ENCODE measurements at regions not wholly inside any gene's neighbourhood (a gene's known extent, or its start where the extent isn't known, plus 50 kb on each side); places are given as distances from the start of the nearest gene placed in this dataset.

DNA sequence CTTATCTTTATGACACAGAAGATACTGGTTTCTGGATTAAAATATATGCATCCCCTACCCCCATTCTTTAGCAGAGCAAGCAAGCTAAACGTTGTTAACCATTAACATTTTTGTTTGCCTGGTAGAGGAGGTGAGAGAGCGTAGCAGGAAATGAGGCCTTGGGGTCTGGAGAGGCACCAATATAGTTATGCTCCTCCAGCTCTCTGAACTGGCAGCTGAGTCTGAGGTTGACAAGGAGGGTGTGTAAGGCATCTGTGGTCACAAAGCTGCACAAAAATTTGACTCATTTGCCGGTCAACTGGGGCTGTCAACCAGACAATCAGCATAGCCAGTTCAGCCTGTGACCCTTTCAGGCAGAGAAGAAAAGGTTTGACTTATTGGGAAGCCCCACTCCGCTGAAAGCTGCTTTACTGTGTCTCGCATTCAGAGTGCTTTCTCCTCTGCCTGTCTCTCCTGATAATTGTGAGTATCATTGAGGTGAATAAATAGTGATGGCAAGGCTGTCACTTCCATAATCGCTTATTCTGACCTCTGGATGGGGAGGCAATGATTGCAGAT, 647.5 kb upstream of the SETBP1 start:
- TF ChIP-seq, protein P1, sequence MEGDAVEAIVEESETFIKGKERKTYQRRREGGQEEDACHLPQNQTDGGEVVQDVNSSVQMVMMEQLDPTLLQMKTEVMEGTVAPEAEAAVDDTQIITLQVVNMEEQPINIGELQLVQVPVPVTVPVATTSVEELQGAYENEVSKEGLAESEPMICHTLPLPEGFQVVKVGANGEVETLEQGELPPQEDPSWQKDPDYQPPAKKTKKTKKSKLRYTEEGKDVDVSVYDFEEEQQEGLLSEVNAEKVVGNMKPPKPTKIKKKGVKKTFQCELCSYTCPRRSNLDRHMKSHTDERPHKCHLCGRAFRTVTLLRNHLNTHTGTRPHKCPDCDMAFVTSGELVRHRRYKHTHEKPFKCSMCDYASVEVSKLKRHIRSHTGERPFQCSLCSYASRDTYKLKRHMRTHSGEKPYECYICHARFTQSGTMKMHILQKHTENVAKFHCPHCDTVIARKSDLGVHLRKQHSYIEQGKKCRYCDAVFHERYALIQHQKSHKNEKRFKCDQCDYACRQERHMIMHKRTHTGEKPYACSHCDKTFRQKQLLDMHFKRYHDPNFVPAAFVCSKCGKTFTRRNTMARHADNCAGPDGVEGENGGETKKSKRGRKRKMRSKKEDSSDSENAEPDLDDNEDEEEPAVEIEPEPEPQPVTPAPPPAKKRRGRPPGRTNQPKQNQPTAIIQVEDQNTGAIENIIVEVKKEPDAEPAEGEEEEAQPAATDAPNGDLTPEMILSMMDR (IDR thresholded peaks at IDR 0.05), result no peak
- TF ChIP-seq EP300 (IDR thresholded peaks at IDR 0.05), result no peak
